HepG2 (cell line): ENCODE measurements at regions not wholly inside any gene's neighbourhood (a gene's known extent, or its start where the extent isn't known, plus 50 kb on each side); places are given as distances from the start of the nearest gene placed in this dataset.
A peak's percentile ranks its signal among the peaks of the same experiment; 100 is the strongest.

Experiments
- BCL6 ChIP-seq: IDR thresholded peaks from 2 replicates; pipeline ENCODE4 v1.6.1; 2016; ENCODE audit warnings: missing genetic modification reagents, missing compliant biosample characterization
- CENPBD1 ChIP-seq: sonication (generic); formaldehyde crosslinking; IDR thresholded peaks from 2 replicates; pipeline ENCODE4 v1.8.0; 2022; ENCODE audit warnings: missing genetic modification reagents, low read depth, mild to moderate bottlenecking, borderline replicate concordance
- CREM ChIP-seq, 2 experiments: sonication (generic) in 1 of 2; formaldehyde crosslinking in 1 of 2; IDR thresholded peaks; 2 replicates each; pipeline versions ENCODE4 v1.4.0 to v1.6.1; 2016 to 2020; ENCODE audit warnings: antibody characterized with exemption in 1 of 2, mild to moderate bottlenecking in 1 of 2, missing genetic modification reagents in 1 of 2
- FOXO1 ChIP-seq: sonication (generic); formaldehyde crosslinking; IDR thresholded peaks from 2 replicates; pipeline ENCODE4 v1.4.0; 2020; ENCODE audit warnings: missing genetic modification reagents
- HCFC1 ChIP-seq: fragments of 150-350 bp; IDR thresholded peaks from 2 replicates; pipeline ENCODE4 v1.6.1; 2014; ENCODE audit warnings: low read depth, low read length
- IKZF5 ChIP-seq: IDR thresholded peaks from 2 replicates; pipeline ENCODE4 v1.6.1; 2018; ENCODE audit warnings: missing genetic modification reagents, mild to moderate bottlenecking, missing compliant biosample characterization
- JUND ChIP-seq: sonication (generic); formaldehyde crosslinking; IDR thresholded peaks from 2 replicates; pipeline ENCODE4 v1.8.0; 2022; ENCODE audit warnings: mild to moderate bottlenecking, missing genetic modification reagents
- MEIS2 ChIP-seq: sonication (generic); formaldehyde crosslinking; IDR thresholded peaks from 2 replicates; pipeline ENCODE4 v1.9.0; 2021; ENCODE audit warnings: mild to moderate bottlenecking, missing genetic modification reagents
- MLLT10 ChIP-seq: sonication (generic); formaldehyde crosslinking; IDR thresholded peaks from 2 replicates; pipeline ENCODE4 v1.4.0; 2020; ENCODE audit warnings: missing genetic modification reagents
- NCOR1 ChIP-seq: fragments of 200-600 bp; sonication (generic); IDR thresholded peaks from 2 replicates; pipeline ENCODE4 v1.7.0; 2017; ENCODE audit warnings: antibody characterized with exemption, low read length, borderline replicate concordance
- NFKBIZ ChIP-seq: IDR thresholded peaks from 2 replicates; pipeline ENCODE4 v1.6.1; 2018; ENCODE audit warnings: missing genetic modification reagents, missing compliant biosample characterization
- POGZ ChIP-seq: sonication (generic); formaldehyde crosslinking; IDR thresholded peaks from 2 replicates; pipeline ENCODE4 v1.4.0; 2020; ENCODE audit warnings: mild to moderate bottlenecking, missing genetic modification reagents
- SMAD3 ChIP-seq: sonication (generic); formaldehyde crosslinking; IDR thresholded peaks from 2 replicates; pipeline ENCODE4 v1.4.0; 2020; ENCODE audit warnings: missing genetic modification reagents
- TBX2 ChIP-seq: sonication (generic); formaldehyde crosslinking; IDR thresholded peaks from 2 replicates; pipeline ENCODE4 v1.5.0; 2020; ENCODE audit warnings: missing genetic modification reagents, mild to moderate bottlenecking, borderline replicate concordance
- TOE1 ChIP-seq: sonication (generic); formaldehyde crosslinking; IDR thresholded peaks from 2 replicates; pipeline ENCODE4 v1.4.0; 2020; ENCODE audit warnings: mild to moderate bottlenecking, missing genetic modification reagents
- ZFP36 ChIP-seq: fragments of 150-350 bp; IDR thresholded peaks from 2 replicates; pipeline ENCODE4 v1.6.1; 2018; ENCODE audit warnings: borderline replicate concordance, low read length, low read depth; ENCODE audit not compliant: partially characterized antibody
- ZKSCAN1 ChIP-seq: fragments of 150-350 bp; IDR thresholded peaks from 2 replicates; pipeline ENCODE4 v1.6.1; 2014; ENCODE audit warnings: low read length
- ZNF343 ChIP-seq: sonication (generic); formaldehyde crosslinking; IDR thresholded peaks from 2 replicates; pipeline ENCODE4 v1.4.0; 2020; ENCODE audit warnings: mild to moderate bottlenecking, missing genetic modification reagents
- ZNF44 ChIP-seq: sonication (generic); formaldehyde crosslinking; IDR thresholded peaks from 2 replicates; pipeline ENCODE4 v1.5.1; 2020; ENCODE audit warnings: mild to moderate bottlenecking, missing genetic modification reagents
- ZNF616 ChIP-seq: sonication (generic); formaldehyde crosslinking; IDR thresholded peaks from 2 replicates; pipeline ENCODE4 v1.5.0; 2020; ENCODE audit warnings: low read depth, mild to moderate bottlenecking, missing genetic modification reagents
- ZNF687 ChIP-seq: sonication (generic); formaldehyde crosslinking; IDR thresholded peaks from 2 replicates; pipeline ENCODE4 v1.5.1; 2020; ENCODE audit warnings: mild to moderate bottlenecking, missing genetic modification reagents, moderate library complexity
- ZNF788 ChIP-seq: sonication (generic); formaldehyde crosslinking; IDR thresholded peaks from 2 replicates; pipeline ENCODE4 v1.5.0; 2020; ENCODE audit warnings: mild to moderate bottlenecking, missing genetic modification reagents, borderline replicate concordance
- ZNF792 ChIP-seq: IDR thresholded peaks from 2 replicates; pipeline ENCODE4 v1.6.1; 2016
- ZNF891 ChIP-seq: sonication (generic); formaldehyde crosslinking; IDR thresholded peaks from 2 replicates; pipeline ENCODE4 v1.5.0; 2020; ENCODE audit warnings: mild to moderate bottlenecking, missing genetic modification reagents
- TF ChIP-seq, protein P1 (sequence below): sonication (generic); formaldehyde crosslinking; IDR thresholded peaks from 2 replicates; pipeline ENCODE4 v1.8.1; 2023; ENCODE audit warnings: missing genetic modification reagents, mild to moderate bottlenecking, borderline replicate concordance
- TF ChIP-seq, protein P2 (sequence below): sonication (generic); formaldehyde crosslinking; IDR thresholded peaks from 2 replicates; pipeline ENCODE4 v1.5.0; 2020; ENCODE audit warnings: missing genetic modification reagents

DNA sequence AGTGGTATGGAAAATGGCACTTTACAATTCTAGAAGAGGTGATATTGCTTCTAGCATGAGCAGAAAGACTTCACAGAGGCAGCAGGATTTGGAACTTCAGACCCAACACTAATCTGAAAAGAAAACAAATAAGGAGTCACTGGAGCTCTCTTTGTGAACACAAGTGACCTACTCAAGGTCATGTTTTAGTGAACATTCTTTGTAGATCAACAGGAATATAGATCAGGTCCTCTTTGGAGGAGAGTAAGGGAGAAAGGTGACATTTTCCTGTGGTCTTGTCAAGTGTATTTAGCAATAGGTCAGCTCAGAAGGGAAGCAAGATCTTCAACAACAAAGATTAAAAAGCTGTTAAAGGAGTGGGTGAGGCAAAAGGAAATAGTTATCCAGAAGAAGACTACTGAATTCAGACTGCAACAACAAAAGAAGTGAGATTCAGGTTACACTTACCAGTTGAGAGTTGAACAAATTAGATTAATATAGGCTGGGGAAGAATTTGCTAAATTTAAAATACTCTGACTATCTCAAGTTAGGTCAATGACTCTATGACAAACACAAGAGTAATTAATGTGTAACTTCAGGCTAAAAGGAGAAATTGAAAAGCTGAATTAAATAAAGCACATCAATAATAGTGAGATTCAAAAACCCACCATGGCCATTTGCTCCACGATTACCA is 528.2 kb downstream of the RPS29 start (continued):
- TF ChIP-seq HCFC1 (no peak), IKZF5 (CRISPR knock-in tag) (no peak), MEIS2 (CRISPR knock-in tag) (no peak), ZNF687 (no peak), ZNF792 (CRISPR knock-in tag) (no peak), SMAD3 (no peak), ZNF343 (no peak), ZNF891 (CRISPR knock-in tag) (no peak), CREM (IDR thresholded peaks at IDR 0.05) (peak; percentile 51; the same call in 1 of the 2 replicates), CREM (CRISPR knock-in tag; IDR thresholded peaks at IDR 0.05) (no peak), TBX2 (CRISPR knock-in tag) (no peak), ZNF788 (CRISPR knock-in tag) (no peak), BCL6 (CRISPR knock-in tag) (peak; percentile 37; the same call in 1 of the 2 replicates), TOE1 (CRISPR knock-in tag) (no peak), POGZ (CRISPR knock-in tag) (no peak), FOXO1 (CRISPR knock-in tag) (peak; percentile 43; the same call in 1 of the 2 replicates), NFKBIZ (CRISPR knock-in tag) (no peak), MLLT10 (no peak), ZFP36 (no peak), CENPBD1 (CRISPR knock-in tag) (no peak), ZNF44 (CRISPR knock-in tag) (no peak), ZKSCAN1 (no peak), ZNF616 (no peak), JUND (CRISPR knock-in tag) (no peak), NCOR1 (no peak)
- TF ChIP-seq, protein P1, sequence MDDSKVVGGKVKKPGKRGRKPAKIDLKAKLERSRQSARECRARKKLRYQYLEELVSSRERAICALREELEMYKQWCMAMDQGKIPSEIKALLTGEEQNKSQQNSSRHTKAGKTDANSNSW (CRISPR knock-in tag) = no peak
- TF ChIP-seq, protein P2, sequence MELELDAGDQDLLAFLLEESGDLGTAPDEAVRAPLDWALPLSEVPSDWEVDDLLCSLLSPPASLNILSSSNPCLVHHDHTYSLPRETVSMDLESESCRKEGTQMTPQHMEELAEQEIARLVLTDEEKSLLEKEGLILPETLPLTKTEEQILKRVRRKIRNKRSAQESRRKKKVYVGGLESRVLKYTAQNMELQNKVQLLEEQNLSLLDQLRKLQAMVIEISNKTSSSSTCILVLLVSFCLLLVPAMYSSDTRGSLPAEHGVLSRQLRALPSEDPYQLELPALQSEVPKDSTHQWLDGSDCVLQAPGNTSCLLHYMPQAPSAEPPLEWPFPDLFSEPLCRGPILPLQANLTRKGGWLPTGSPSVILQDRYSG (CRISPR knock-in tag) = no peak
